Adrenal gland (tissue), 5 donors: ENCODE measurements at regions not wholly inside any gene's neighbourhood (a gene's known extent, or its start where the extent isn't known, plus 50 kb on each side); places are given as distances from the start of the nearest gene placed in this dataset.
"Not testable (repeated sequence)": the region's sequence is repeated elsewhere in the genome, so short reads cannot be mapped to it uniquely, and the experiment has no call there.

Source experiments
- POLR2A ChIP-seq, 2 donors: fragments of 450-650 bp; IDR thresholded peaks; one replicate each; pipeline ENCODE4 v1.6.1; 2017; ENCODE audit warnings: antibody characterized with exemption in 2 of 2, mild to moderate bottlenecking in 2 of 2, moderate library complexity in 1 of 2
- TF ChIP-seq, protein P1 (sequence below), 6 experiments: fragments of 450-650 bp in 4 of 6; fragments of 200-600 bp in 2 of 6; sonication (generic) in 1 of 6; IDR thresholded peaks; 1 replicate in 5 of 6; 2 replicates in 1 of 6; pipeline versions ENCODE4 v1.5.1 to v1.8.0; 2016 to 2021; ENCODE audit warnings: antibody characterized with exemption in 6 of 6, mild to moderate bottlenecking in 2 of 6, moderate library complexity in 1 of 6
- donor health status: DM: no; HTN: no; CAD: no.

DNA sequence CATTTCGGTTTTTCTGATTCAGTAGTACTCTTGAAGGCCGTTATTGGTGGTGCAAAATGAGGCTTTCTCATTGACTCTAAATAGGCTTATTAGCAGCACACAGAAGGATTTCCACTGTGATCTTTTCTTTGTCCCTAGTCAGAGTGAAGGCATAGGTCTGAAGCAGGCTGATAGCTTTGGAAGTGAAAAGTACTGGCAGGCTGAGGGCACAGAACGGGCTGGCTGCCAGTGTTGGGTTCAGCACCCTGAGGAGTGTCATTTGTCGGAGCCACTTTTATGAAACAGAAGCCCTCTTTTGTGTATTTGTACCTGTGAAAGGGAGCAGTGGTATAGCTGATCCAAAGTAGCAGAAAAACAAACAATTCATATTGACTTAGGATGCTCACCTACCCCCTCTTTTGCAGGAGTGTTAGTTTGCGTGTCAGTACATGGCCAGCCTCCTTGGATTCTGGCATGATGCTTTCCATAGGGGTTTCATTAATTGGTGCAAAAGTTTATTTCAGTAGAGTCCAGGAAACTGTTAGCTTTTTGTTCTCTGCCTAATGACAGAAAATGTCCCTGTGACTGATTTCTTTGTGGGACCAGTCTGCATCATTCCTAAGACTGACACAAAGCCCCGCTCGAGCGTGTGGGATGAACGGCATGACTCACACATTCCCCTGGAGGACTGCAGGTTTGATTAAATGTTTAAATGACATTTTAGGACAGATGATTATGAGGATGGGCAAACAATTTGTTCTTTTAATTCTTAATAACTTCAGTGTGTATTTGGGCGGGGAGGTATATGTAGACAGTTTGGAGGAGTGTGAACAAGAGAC is 239.1 kb upstream of the VKORC1L1 start:
- TF ChIP-seq, protein P1, sequence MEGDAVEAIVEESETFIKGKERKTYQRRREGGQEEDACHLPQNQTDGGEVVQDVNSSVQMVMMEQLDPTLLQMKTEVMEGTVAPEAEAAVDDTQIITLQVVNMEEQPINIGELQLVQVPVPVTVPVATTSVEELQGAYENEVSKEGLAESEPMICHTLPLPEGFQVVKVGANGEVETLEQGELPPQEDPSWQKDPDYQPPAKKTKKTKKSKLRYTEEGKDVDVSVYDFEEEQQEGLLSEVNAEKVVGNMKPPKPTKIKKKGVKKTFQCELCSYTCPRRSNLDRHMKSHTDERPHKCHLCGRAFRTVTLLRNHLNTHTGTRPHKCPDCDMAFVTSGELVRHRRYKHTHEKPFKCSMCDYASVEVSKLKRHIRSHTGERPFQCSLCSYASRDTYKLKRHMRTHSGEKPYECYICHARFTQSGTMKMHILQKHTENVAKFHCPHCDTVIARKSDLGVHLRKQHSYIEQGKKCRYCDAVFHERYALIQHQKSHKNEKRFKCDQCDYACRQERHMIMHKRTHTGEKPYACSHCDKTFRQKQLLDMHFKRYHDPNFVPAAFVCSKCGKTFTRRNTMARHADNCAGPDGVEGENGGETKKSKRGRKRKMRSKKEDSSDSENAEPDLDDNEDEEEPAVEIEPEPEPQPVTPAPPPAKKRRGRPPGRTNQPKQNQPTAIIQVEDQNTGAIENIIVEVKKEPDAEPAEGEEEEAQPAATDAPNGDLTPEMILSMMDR (IDR thresholded peaks at IDR 0.05) = not testable (repeated sequence)
- not testable (repeated sequence) for TF ChIP-seq POLR2A (IDR thresholded peaks at IDR 0.05)
